Germinal center (tissue), 1 donor: ENCODE measurements at regions not wholly inside any gene's neighbourhood (a gene's known extent, or its start where the extent isn't known, plus 50 kb on each side); places are given as distances from the start of the nearest gene placed in this dataset.
A peak's percentile ranks its signal among the peaks of the same experiment; 100 is the strongest.
"Not testable (repeated sequence)": the region's sequence is repeated elsewhere in the genome, so short reads cannot be mapped to it uniquely, and the experiment has no call there.

Experiments
- DNase-seq: peaks from one replicate; pipeline ENCODE4 v3.0.0; 2012; ENCODE audit warnings: mixed read lengths, low spot score

GRCh38 chr3:118559286-118559685 lies 475.4 kb downstream of the IGSF11 start:
- DNase-seq, result no peak

GRCh38 chr3:118564800-118565199 lies 469.8 kb downstream of the IGSF11 start:
- DNase-seq, result no peak

- DNase-seq, result no peak
Measured at GRCh38 chr3:118573912-118574311, 460.7 kb downstream of the IGSF11 start.

GRCh38 chr3:118577055-118577777 lies 457.4 kb downstream of the IGSF11 start:
- DNase-seq, result no peak

GRCh38 chr3:118578559-118578958 lies 456.1 kb downstream of the IGSF11 start:
- DNase-seq, result no peak

GRCh38 chr3:118587037-118587741 lies 447.5 kb downstream of the IGSF11 start:
- no peak for DNase-seq

- no peak for DNase-seq
Measured at GRCh38 chr3:118587847-118588246, 446.8 kb downstream of the IGSF11 start.

GRCh38 chr3:118593277-118593670 lies 441.4 kb downstream of the IGSF11 start:
- no peak for DNase-seq

- DNase-seq, result no peak
Measured at GRCh38 chr3:118597184-118597583, 437.5 kb downstream of the IGSF11 start.

GRCh38 chr3:118607915-118608820 lies 426.5 kb downstream of the IGSF11 start:
- no peak for DNase-seq

GRCh38 chr3:118618247-118619040 lies 416.2 kb downstream of the IGSF11 start:
- DNase-seq, result no peak

- DNase-seq, result no peak
Measured at GRCh38 chr3:118626453-118626852, 408.2 kb downstream of the IGSF11 start.

- peak; percentile 36 for DNase-seq
Measured at GRCh38 chr3:118628704-118629341, 405.8 kb downstream of the IGSF11 start.

GRCh38 chr3:118629821-118630220 lies 404.8 kb downstream of the IGSF11 start:
- DNase-seq, result no peak

GRCh38 chr3:118635711-118636110 lies 398.9 kb downstream of the IGSF11 start:
- no peak for DNase-seq

GRCh38 chr3:118636841-118637240 lies 397.8 kb downstream of the IGSF11 start:
- no peak for DNase-seq

- DNase-seq, result no peak
Measured at GRCh38 chr3:118637846-118638245, 396.8 kb downstream of the IGSF11 start.

- no peak for DNase-seq
Measured at GRCh38 chr3:118641608-118642007, 393.0 kb downstream of the IGSF11 start.

GRCh38 chr3:118671192-118671591 lies 363.5 kb downstream of the IGSF11 start:
- DNase-seq, result no peak

GRCh38 chr3:118675305-118675704 lies 359.3 kb downstream of the IGSF11 start:
- no peak for DNase-seq

GRCh38 chr3:118678663-118679062 lies 356.0 kb downstream of the IGSF11 start:
- not testable (repeated sequence) for DNase-seq
